Stimulated activated CD4-positive, alpha-beta T cell treated with anti-CD3 and anti-CD28 coated beads, Interleukin-1b, Interleukin-23, amount 100 ng/mL, for 48 hours (primary cell): ENCODE measurements at regions not wholly inside any gene's neighbourhood (a gene's known extent, or its start where the extent isn't known, plus 50 kb on each side); places are given as distances from the start of the nearest gene placed in this dataset.
"Not testable (repeated sequence)": the region's sequence is repeated elsewhere in the genome, so short reads cannot be mapped to it uniquely, and the experiment has no call there.

Experiments used
- DNase-seq: peaks from one replicate; pipeline ENCODE4 v3.0.0-alpha.2; 2020

DNA sequence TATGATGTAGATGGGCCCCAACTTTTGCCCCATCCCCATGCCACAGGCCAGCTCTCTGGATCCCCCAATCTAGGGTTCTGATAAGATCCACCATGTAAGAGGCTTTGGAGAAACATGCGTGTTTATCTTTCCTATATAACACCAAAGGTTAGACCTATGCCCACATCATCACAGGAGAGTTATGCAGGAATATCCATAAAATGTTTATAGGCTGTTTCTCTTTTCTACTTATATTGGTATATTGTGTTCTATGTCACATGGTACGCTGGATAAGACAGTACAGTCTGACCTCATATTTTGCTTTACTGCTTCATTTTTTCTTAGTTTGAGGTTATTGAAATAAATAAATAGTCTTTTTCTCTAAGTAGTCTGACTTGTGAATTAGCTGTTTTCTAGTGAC is 1013.9 kb upstream of the GYPC start:
- no peak for DNase-seq

DNA sequence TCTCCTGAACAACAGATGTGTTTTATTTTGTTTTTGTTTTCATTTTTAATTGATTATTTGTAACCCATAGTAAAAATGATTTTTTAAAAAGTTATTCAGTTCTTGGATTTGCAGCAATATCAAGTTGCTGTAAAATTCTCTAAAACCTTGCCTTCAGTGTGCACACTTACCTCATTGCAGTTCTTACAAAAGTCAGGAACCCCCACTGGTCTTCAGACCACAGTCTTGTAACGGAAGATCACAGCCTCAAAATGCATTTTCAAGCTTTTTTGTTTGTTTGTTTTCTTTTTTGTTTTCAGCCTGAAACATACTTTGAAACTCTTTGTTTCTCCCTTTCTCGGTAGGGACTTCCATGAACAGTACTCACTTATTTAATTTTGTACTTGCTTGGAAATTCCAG is 1012.8 kb upstream of the GYPC start:
- DNase-seq, result no peak

DNA sequence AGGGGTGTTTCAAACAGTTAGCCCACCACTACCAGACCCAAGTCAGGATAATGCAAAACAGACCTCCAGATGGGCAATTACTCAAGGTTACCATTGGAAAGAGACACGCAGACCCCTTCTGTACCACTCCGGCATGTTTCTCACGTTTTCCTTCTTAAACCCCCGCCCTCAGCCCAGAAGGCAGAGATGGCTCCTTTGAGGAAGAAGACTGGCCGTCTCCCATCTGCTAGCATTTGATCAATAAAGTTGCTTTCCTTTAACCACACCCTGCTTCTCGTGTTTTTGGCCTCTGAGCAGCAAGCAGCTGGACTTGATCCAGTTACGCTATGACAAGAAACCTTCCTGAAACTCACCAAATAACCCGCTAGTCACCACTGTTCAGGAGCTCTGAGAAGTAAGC is 1012.4 kb upstream of the GYPC start:
- no peak for DNase-seq

GRCh38 chr2:125644257-125644656 is 1011.7 kb upstream of the GYPC start:
- no peak for DNase-seq

DNA sequence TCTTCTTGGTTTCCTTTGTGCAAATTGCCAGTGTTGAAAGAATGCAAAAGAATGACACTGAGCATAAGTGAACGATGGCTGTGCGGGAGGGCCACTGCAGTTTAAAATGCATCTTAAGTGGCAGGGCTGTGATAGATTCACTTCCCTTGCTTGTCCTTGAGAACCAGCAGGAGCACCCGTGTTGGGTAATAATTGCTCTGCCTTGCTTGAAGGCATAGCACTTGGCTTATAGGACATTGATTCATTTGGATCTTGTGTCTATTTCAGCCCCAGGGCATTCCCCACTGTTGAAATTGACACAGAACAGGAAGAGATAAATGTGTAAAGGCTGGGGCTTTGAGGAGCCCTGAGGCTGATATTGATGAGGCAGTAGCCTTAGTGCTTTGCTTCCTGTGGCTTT is 1003.7 kb upstream of the GYPC start:
- DNase-seq, result no peak

GRCh38 chr2:125654226-125654625 is 1001.7 kb upstream of the GYPC start:
- DNase-seq, result no peak

DNA sequence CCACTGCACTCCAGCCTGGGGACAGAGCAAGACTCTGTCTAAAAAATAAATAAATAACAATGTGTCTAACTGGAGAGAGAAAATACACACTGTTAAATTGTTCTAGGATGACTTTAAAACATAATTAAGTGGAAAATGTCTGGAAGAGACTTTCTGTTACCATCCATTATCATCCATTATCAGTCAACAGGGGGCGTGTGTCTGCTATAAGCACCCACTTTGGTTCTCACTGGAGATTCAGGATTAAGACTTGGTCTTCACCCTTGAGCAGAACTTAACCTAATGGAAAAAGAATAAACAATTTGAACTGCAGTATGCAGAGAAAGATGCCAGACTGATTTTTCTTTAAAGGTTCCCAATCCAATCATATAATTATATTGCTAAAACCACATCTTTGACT is 999.8 kb upstream of the GYPC start:
- no peak for DNase-seq

DNA sequence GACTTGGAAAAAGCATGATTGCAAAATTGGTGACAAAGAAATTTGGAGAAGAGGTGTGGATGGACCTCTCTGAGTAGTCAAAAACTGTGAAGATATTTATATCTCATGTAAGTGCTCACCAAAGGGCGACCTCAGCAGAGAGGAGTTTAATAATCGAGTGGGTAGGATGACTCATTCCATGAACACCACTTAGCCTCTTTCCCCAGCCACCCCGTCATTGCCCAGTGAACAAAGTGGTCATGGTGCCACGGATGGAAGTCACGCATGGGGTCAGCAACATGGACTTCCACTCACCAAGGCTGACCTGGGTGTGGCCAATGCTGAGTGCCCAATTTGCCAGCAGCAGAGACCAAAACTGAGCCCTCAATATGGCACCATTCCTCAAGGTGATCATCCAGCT is 997.4 kb upstream of the GYPC start:
- DNase-seq, result no peak

GRCh38 chr2:125660369-125660768 is 995.6 kb upstream of the GYPC start:
- DNase-seq, result not testable (repeated sequence)

GRCh38 chr2:125667630-125668029 is 988.3 kb upstream of the GYPC start:
- DNase-seq, result no peak

DNA sequence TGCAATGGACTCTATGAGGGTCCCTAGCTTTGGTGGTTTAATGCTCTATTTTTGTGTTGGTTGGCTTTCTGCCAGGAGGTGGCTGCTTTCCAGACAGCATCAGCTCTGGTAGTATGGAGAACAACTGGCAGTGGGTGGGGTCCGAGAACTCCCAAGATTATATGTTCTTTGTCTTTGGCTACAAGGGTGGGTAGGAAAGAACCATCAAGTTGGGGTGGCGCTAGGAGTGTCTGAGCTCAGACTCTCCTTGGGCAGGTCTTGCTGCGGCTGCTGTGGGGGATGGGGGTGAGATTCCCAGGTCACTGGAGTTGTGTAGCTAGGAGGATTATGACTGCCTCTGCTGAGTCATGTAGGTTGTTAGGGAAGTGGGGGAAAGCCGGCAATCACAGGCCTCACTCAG is 976.1 kb upstream of the GYPC start:
- DNase-seq, result no peak

DNA sequence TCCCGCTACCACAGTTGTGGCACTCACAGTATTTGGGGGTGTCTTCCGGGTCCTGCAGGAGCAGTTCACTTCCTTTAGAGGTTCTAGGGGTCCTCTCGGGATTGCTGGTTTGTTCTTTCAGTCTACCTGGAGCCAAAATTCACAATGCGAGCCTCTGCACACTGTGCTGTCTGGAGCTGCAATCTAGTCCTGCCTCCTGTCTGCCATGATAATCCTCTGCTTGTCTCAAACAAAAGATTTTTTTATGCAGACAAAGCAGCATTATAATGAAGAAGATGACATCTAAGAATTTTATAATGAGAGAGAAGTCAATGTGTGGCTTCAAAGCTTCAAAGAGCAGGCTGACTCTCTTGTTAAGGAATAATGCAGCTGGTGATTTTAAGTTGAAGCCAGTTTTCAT is 975.1 kb upstream of the GYPC start:
- no peak for DNase-seq

DNA sequence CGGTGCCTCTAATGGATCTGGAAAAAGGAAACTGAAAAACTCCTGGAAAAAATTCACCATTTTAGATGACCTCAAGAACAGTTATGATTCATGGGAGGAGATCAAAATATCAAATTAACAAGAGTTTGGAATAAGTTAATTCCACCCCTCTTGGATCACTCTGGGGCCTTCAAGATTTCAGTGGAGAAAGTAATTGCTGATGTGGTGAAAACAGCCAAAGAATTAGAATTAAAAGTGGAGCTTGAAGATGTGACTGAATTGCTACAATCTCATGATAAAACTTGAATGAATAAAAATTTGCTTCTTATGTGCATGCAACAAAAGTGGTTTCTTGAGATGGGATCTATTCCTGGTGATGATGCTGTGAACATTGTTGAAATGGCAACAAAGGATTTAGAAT is 974.4 kb upstream of the GYPC start:
- DNase-seq, result no peak

DNA sequence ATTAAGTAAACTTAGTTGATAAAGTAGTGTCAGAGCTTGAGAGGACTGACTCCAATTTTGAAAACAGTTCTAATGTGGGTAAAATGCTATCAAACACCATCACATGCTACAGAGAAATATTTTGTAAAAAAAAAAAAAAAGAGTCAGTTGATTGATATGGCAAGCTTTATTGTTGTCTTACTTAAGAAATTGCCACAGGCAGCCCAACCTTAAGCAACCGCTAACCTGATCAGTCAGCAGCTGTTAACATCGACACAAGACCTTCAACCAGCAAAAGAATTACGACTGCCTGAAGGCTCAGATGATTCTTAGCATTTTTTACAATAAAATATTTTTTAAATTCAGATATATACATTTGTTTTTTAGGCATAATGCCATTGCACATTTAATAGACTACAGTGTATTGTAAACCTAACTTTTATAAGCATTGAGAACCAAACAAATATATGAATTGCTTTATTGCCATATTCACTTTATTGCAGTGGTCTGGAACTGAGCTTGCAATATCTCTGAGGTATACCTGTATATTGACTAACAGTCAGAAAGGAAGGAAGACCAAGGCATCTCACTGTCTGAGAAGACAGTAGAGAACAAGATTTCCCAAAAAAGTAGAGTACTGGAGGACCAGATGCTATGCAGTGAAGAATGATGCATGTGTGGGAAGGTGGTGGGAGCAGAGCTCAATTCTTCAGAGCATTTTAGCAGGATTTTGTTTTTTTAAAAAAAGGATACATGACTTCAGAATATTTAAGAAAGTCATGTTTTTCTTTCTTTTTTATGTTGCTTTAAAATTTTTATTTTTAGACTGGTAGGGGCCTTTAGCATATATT is 973.8 kb upstream of the GYPC start:
- DNase-seq, result no peak

DNA sequence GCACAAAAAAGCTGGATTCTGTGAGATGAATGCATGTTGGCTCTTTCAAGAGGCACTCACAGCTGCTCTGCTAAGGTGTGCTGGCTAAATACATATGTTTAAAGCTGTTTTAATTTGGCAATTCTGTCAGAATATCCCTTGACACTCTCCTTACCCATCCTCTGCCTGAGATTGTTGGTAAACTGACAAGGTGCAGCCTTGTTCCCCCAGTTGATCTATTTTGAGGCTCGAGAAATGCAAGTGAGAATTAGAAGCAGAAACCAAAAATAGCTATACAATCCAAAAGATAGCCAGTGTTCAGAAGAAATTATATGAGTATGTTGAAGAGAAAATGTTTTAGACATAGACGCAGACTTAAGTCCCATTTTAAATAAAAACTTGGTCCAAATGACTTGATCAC is 971.7 kb upstream of the GYPC start:
- DNase-seq, result no peak

GRCh38 chr2:125684932-125685331 is 971.0 kb upstream of the GYPC start:
- DNase-seq, result no peak

DNA sequence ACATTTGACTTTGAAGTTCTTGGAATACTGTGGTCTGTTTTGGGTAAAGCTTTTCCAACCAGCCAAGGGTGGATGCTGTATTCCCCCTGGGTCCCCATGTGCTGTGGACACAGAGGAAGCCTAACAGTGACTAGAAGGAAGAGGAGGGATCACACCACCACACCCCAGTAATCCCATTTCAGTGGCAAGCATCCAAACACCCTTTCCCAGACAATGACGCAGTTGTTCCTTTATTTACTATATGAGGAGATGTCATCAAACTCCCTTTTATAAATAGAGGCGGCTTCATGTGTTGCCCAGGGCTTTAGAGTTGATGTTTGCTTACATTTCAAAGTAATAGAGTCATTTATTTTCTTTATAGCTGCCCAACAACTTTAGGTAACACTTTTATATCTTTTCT is 959.4 kb upstream of the GYPC start:
- DNase-seq, result no peak

- no peak for DNase-seq
Observed at GRCh38 chr2:125698280-125698679, 957.7 kb upstream of the GYPC start.

- DNase-seq, result no peak
Observed at GRCh38 chr2:125701070-125701469, 954.9 kb upstream of the GYPC start.

DNA sequence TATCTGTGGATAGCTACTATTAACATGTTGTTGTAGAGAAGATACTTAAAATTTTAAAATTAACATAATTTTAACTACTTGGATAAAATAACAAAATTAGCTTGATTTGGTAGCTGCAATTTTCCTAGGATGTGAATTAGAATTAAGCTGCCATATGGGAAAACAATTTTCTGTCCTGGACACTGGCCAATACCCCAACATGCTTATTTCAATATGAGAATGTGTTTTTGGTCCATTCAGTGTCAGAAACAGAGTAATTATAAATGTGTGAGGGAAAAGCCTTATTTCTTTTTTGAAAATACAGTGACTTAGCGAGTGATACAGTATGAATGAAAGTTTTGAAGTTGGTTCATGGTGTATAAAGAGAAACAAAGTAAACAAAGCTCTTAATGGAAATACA is 948.3 kb upstream of the GYPC start:
- no peak for DNase-seq

- DNase-seq, result no peak
Observed at GRCh38 chr2:125710561-125710960, 945.4 kb upstream of the GYPC start.

GRCh38 chr2:125711075-125711474 is 944.9 kb upstream of the GYPC start:
- no peak for DNase-seq

GRCh38 chr2:125713533-125713932 is 942.4 kb upstream of the GYPC start:
- DNase-seq, result no peak

- no peak for DNase-seq
Observed at GRCh38 chr2:125721072-125721721, 934.8 kb upstream of the GYPC start.

GRCh38 chr2:125730921-125731320 is 925.0 kb upstream of the GYPC start:
- no peak for DNase-seq
